ENCODE measurements at regions not wholly inside any gene's neighbourhood (a gene's known extent, or its start where the extent isn't known, plus 50 kb on each side); places are given as distances from the start of the nearest gene placed in this dataset.
"Not testable (repeated sequence)": the region's sequence is repeated elsewhere in the genome, so short reads cannot be mapped to it uniquely, and the experiment has no call there.

- TF ChIP-seq YY1 (IDR thresholded peaks at IDR 0.05; ENCODE audit: insufficient read depth, insufficient read length); ZNF274 (IDR thresholded peaks at IDR 0.05; ENCODE audit: low read depth, low read length): not testable (repeated sequence)
Measured at GRCh38 chr7:65285241-65285640, 88.4 kb upstream of the ZNF92 start.
